Mucosa of stomach (tissue), 1 donor: ENCODE measurements at regions not wholly inside any gene's neighbourhood (a gene's known extent, or its start where the extent isn't known, plus 50 kb on each side); places are given as distances from the start of the nearest gene placed in this dataset.

Source experiments
- H3K27me3 ChIP-seq: one replicate; pipeline ENCODE4 v1.7.0; 2013; ENCODE audit warnings: mild to moderate bottlenecking, low read length; ENCODE audit not compliant: control insufficient read depth, insufficient read depth
- H3K36me3 ChIP-seq: one replicate; pipeline ENCODE4 v1.7.0; 2013; ENCODE audit warnings: low read length; ENCODE audit not compliant: control insufficient read depth, insufficient read depth
- H3K4me1 ChIP-seq: one replicate; pipeline ENCODE4 v1.7.0; 2013; ENCODE audit warnings: mild to moderate bottlenecking, low read length; ENCODE audit not compliant: control insufficient read depth, insufficient read depth
- H3K4me3 ChIP-seq: one replicate; pipeline ENCODE4 v1.7.0; 2013; ENCODE audit warnings: low read length
- H3K9ac ChIP-seq: one replicate; pipeline ENCODE4 v1.7.0; 2013; ENCODE audit warnings: mild to moderate bottlenecking, low read length, moderate library complexity
- H3K9me3 ChIP-seq: one replicate; pipeline ENCODE4 v1.7.0; 2013; ENCODE audit warnings: mild to moderate bottlenecking, low read length, moderate library complexity; ENCODE audit not compliant: control insufficient read depth
- donor health status: Pancreatic carcinoma.

DNA sequence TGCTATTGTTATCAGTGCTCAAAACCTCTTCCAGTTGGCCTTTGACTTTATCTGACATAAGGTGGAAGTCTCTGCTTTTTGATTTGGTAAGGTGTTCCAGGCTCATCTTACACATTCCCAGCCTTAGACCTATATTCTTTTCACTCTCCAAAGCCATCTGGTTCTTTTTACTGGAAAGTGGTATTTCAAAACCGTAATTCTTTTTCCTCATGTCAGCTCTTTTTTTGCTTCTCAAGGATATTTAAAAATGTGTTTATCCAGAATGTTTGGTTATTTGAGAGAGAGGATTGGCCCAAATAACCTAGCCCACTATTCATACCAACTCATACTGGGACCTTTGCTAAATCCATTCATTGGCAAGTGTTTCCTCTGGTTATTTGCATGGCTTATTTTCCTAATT lies 411.2 kb upstream of the PIK3C3 start:
- Histone ChIP-seq H3K4me1 (no peaks in the 10 kb centered on the region), H3K36me3 (no peaks in the 10 kb centered on the region), H3K27me3 (no peaks in the 10 kb centered on the region), H3K9me3 (no peaks in the 10 kb centered on the region), H3K9ac (no peak overlapping the region), H3K4me3 (no peak overlapping the region)

GRCh38 chr18:41540237-41540871 lies 414.7 kb upstream of the PIK3C3 start:
- H3K9me3 ChIP-seq, result no peaks in the 10 kb centered on the region
- H3K4me1 ChIP-seq, result no peaks in the 10 kb centered on the region
- H3K27me3 ChIP-seq, result no peaks in the 10 kb centered on the region
- H3K36me3 ChIP-seq, result no peaks in the 10 kb centered on the region
- no peak overlapping the region for H3K4me3 ChIP-seq
- H3K9ac ChIP-seq, result no peak overlapping the region

DNA sequence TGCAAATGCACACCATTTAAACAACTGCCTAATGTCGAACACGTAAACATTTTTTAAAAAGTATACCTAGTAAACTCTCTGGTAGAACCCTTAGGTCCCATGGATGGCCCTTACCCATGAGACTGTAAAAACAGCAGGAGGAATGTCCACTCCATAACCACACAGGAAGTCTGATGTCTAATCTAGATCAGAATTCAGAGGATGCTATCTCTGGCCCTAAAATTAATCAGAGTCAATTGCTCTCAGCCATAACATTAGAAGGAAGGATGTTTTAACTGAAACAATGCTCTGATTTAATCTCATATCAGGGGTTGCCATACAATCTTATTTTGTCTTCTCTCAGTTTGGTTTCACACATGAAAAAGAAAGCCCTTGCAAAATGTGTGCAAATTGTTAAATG lies 416.3 kb upstream of the PIK3C3 start:
- no peaks in the 10 kb centered on the region for H3K36me3 ChIP-seq
- no peak overlapping the region for H3K4me3 ChIP-seq
- H3K9ac ChIP-seq, result no peak overlapping the region
- H3K4me1 ChIP-seq, result no peaks in the 10 kb centered on the region
- H3K9me3 ChIP-seq, result no peaks in the 10 kb centered on the region
- no peaks in the 10 kb centered on the region for H3K27me3 ChIP-seq

GRCh38 chr18:41537666-41538065 lies 417.4 kb upstream of the PIK3C3 start:
- Histone ChIP-seq H3K36me3 (no peaks in the 10 kb centered on the region), H3K9ac (no peak overlapping the region), H3K4me1 (no peaks in the 10 kb centered on the region), H3K9me3 (no peaks in the 10 kb centered on the region), H3K4me3 (no peak overlapping the region), H3K27me3 (no peaks in the 10 kb centered on the region)

DNA sequence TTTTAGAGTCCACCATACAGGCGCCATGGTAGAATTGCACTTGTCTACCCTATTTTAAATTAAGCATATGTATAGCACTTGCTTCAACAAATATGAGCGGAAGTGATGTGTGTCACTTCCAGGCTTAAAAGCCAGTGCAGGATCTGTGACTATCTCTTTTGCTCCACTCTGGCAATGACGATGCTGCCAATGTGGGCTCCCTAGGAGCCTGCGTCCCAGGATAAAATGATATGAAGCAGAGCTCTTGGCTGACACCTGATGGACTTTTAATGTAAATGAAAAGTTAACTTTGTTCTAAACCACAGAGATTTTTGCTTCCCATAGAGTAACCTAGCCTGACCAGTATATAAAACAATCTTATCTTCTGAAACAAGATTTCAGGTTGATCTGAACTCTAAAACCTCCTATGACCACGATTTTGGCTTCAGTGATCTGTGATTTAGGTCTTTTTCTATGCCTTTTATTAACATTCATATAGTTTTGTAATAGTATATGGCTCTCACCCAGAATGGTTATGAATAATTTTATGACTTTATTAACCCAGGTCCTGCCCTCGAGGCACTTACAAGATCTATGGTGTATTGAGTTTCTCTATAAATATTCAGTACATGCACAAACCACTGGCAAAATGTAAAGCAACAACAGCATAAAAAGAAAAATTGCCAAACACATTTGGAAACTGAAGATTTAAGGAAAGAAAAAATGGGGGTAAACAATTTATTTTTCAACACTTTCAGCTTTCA lies 422.5 kb upstream of the PIK3C3 start:
- no peaks in the 10 kb centered on the region for H3K36me3 ChIP-seq

DNA sequence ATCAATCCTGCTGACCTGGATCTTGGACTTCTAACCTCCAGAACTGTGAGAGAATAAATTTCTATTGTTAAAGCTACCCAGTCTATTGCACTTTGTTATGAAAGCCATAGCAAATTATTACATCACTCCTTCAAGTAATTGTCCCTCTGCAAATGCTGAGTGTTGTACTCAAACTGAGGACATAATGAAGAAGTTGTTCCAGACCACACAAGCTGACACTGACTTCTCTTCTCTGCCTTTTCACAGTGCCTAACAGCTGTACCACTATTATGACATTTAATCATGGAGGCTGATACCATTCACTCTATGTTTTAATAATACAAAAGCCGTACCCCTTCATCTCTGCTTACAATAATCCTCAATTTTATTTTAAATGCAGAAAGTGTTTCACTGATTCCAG lies 424.1 kb upstream of the PIK3C3 start:
- H3K27me3 ChIP-seq, result no peaks in the 10 kb centered on the region
- H3K9ac ChIP-seq, result no peak overlapping the region
- no peak overlapping the region for H3K4me3 ChIP-seq
- H3K9me3 ChIP-seq, result no peaks in the 10 kb centered on the region
- H3K36me3 ChIP-seq, result no peaks in the 10 kb centered on the region
- H3K4me1 ChIP-seq, result no peaks in the 10 kb centered on the region

More for the DNA sequence above, 422.5 kb upstream of the PIK3C3 start:
- Histone ChIP-seq H3K9ac (no peak overlapping the region), H3K9me3 (no peaks in the 10 kb centered on the region), H3K27me3 (no peaks in the 10 kb centered on the region), H3K4me1 (no peaks in the 10 kb centered on the region), H3K4me3 (no peak overlapping the region)

GRCh38 chr18:41529093-41529492 lies 425.9 kb upstream of the PIK3C3 start:
- H3K9ac ChIP-seq, result no peak overlapping the region
- H3K9me3 ChIP-seq, result no peaks in the 10 kb centered on the region
- H3K27me3 ChIP-seq, result no peaks in the 10 kb centered on the region
- no peaks in the 10 kb centered on the region for H3K36me3 ChIP-seq
- H3K4me1 ChIP-seq, result no peaks in the 10 kb centered on the region
- no peak overlapping the region for H3K4me3 ChIP-seq

DNA sequence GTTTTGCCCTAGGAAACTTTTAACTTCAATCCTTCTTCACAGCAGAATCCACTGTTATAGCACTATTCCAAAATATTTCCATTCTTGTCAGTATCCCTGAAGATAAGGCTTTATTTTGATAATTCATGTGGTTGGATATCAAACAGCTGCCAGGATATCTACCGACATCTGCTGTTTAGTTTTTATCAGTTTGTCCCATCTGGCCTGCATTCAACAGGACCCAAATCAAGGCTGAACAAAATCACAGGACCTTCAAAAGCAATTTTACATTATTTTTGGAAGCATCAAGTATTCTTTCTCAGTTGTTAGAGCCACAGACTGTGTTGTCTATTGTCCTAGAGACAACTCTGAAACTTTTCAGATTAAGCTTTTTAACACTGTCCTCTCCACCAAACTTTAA lies 429.0 kb upstream of the PIK3C3 start:
- Histone ChIP-seq H3K36me3 (no peaks in the 10 kb centered on the region), H3K4me3 (no peak overlapping the region), H3K9me3 (no peaks in the 10 kb centered on the region), H3K9ac (no peak overlapping the region), H3K4me1 (no peaks in the 10 kb centered on the region), H3K27me3 (no peaks in the 10 kb centered on the region)

- Histone ChIP-seq H3K9ac (no peak overlapping the region), H3K36me3 (no peaks in the 10 kb centered on the region), H3K9me3 (no peaks in the 10 kb centered on the region), H3K4me3 (no peak overlapping the region), H3K4me1 (no peaks in the 10 kb centered on the region), H3K27me3 (no peaks in the 10 kb centered on the region)
These were observed 430.2 kb upstream of the PIK3C3 start for GRCh38 chr18:41524674-41525470.

DNA sequence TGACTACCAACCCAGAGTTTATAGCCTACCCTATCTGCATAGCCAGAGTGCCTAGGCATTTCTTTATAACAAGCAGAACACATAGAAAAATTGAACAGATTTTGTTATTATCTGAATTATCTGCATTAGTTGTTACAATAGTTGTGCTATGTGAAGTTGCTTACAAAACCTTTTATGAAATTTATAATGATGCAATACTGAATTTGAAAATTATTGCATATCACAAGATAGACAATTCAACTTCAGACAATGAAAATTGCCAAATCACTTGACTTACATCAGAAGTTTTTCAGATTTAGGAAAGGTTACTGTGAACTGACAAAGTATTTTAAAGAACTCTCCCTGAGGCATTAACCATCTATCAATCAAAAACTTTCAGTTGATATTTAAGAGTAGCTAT lies 437.9 kb upstream of the PIK3C3 start:
- Histone ChIP-seq H3K27me3 (no peaks in the 10 kb centered on the region), H3K9ac (no peak overlapping the region), H3K4me3 (no peak overlapping the region), H3K36me3 (no peaks in the 10 kb centered on the region), H3K4me1 (no peaks in the 10 kb centered on the region), H3K9me3 (no peaks in the 10 kb centered on the region)

- Histone ChIP-seq H3K4me3 (no peak overlapping the region), H3K4me1 (no peaks in the 10 kb centered on the region), H3K27me3 (no peaks in the 10 kb centered on the region)
These were observed 441.6 kb upstream of the PIK3C3 start for GRCh38 chr18:41513438-41513837.

DNA sequence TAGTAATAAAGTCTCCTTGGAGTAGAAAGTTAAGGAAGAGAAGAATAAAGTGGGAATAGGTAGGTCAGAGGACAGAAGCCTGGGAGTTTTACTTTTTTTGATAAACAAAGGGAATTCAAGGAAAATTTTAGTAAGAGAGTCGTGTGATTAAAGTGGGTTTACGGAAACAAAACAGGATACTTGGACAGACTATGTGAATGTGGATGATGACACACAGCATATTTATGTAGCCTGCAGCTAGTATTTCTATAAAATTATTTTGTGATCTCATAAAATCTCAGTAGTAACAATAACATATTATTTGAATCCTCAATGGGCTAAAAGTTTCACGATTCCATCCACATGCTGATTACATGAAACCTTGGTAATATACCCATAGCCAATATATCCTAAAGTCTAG lies 450.7 kb upstream of the PIK3C3 start:
- Histone ChIP-seq H3K4me3 (no peak overlapping the region), H3K9me3 (no peaks in the 10 kb centered on the region), H3K36me3 (no peaks in the 10 kb centered on the region), H3K9ac (no peak overlapping the region), H3K4me1 (peaks cover 6% of the 10 kb centered on the region), H3K27me3 (no peaks in the 10 kb centered on the region)

More at GRCh38 chr18:41513438-41513837, 441.6 kb upstream of the PIK3C3 start:
- Histone ChIP-seq H3K36me3 (no peaks in the 10 kb centered on the region), H3K9me3 (no peaks in the 10 kb centered on the region), H3K9ac (no peak overlapping the region)
